ENCODE measurements at regions not wholly inside any gene's neighbourhood (a gene's known extent, or its start where the extent isn't known, plus 50 kb on each side); places are given as distances from the start of the nearest gene placed in this dataset.
"Not testable (repeated sequence)": the region's sequence is repeated elsewhere in the genome, so short reads cannot be mapped to it uniquely, and the experiment has no call there.

DNA sequence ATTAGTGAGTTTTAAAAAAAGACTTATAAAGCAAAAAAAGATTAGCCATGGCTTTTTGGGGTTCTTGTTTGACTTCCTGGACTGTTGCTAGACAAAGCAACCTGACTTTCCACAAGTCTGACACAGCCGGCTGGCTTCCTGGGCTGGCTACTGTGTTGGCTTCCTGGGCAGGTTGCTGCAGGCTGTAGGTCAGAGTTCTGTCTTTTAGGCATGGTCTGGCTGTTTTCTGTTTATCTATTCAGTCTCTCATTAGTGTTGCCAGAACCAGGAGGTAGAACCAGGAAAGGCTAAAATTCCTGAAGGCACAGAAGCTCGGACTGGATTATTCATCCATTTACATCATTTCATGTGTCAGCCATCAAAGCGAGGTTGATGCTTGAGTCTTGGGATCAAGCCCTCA lies 88.6 kb upstream of the SLC35F3 start:
- DNase-seq: no peak
- 80% methylated on average over 1 of the region's 3 CpGs for WGBS (ENCODE audit: insufficient coverage)
- Histone ChIP-seq H3K27ac (ENCODE audit: low read length) (no peak overlapping the region), H3K9me3 (replicated peaks; ENCODE audit: control insufficient read depth, low read depth, low read length) (no peaks in the 10 kb centered on the region), H3K27me3 (ENCODE audit: control insufficient read depth, insufficient read depth, low read length) (no peaks in the 10 kb centered on the region), H3K4me1 (ENCODE audit: control insufficient read depth, insufficient read depth, low read length) (no peaks in the 10 kb centered on the region), H3K36me3 (ENCODE audit: control insufficient read depth, insufficient read depth, low read length) (no peaks in the 10 kb centered on the region), H3K4me3 (ENCODE audit: low read length) (no peak overlapping the region)

- Histone ChIP-seq H3K4me3 (ENCODE audit: low read length) (no peak overlapping the region), H3K36me3 (ENCODE audit: control insufficient read depth, insufficient read depth, low read length) (no peaks in the 10 kb centered on the region), H3K27me3 (ENCODE audit: control insufficient read depth, insufficient read depth, low read length) (no peaks in the 10 kb centered on the region), H3K27ac (ENCODE audit: low read length) (no peak overlapping the region), H3K9me3 (replicated peaks; ENCODE audit: control insufficient read depth, low read depth, low read length) (no peaks in the 10 kb centered on the region), H3K4me1 (ENCODE audit: control insufficient read depth, insufficient read depth, low read length) (no peaks in the 10 kb centered on the region)
- no peak for DNase-seq
- 17% methylated on average over 1 of the region's 2 CpGs for WGBS (ENCODE audit: insufficient coverage)
These were observed 88.1 kb upstream of the SLC35F3 start for GRCh38 chr1:233816348-233816747.

GRCh38 chr1:233819042-233819441 lies 85.4 kb upstream of the SLC35F3 start:
- DNase-seq: no peak
- Histone ChIP-seq H3K4me3 (ENCODE audit: low read length) (no peak overlapping the region), H3K4me1 (ENCODE audit: control insufficient read depth, insufficient read depth, low read length) (no peaks in the 10 kb centered on the region), H3K9me3 (replicated peaks; ENCODE audit: control insufficient read depth, low read depth, low read length) (no peaks in the 10 kb centered on the region), H3K36me3 (ENCODE audit: control insufficient read depth, insufficient read depth, low read length) (no peaks in the 10 kb centered on the region), H3K27ac (ENCODE audit: low read length) (no peak overlapping the region), H3K27me3 (ENCODE audit: control insufficient read depth, insufficient read depth, low read length) (no peaks in the 10 kb centered on the region)
- WGBS (ENCODE audit: insufficient coverage): no CpG with 5 or more reads among the region's 1 CpG

DNA sequence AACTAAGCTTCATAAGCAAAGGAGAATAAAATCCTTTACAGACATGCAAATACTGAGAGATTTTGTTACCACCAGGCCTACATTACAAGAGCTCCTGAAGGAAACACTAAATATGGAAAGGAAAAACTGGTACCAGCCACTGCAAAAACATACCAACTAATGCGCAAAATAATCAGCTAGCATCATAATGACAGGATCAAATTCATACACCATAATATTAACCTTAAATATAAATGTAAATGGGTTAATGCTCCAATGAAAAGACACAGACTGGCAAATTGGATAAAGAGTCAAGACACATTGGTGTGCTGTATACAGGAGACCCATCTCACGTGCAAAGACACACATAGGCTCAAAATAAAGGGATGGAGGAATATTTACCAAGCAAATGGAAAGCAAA lies 80.3 kb upstream of the SLC35F3 start:
- not testable (repeated sequence) for H3K4me1 ChIP-seq (ENCODE audit: control insufficient read depth, insufficient read depth, low read length); H3K4me3 ChIP-seq (ENCODE audit: low read length); DNase-seq; H3K27ac ChIP-seq (ENCODE audit: low read length); H3K9me3 ChIP-seq (replicated peaks; ENCODE audit: control insufficient read depth, low read depth, low read length); H3K36me3 ChIP-seq (ENCODE audit: control insufficient read depth, insufficient read depth, low read length); H3K27me3 ChIP-seq (ENCODE audit: control insufficient read depth, insufficient read depth, low read length)
- WGBS (ENCODE audit: insufficient coverage): no CpG with 5 or more reads among the region's 2 CpGs

DNA sequence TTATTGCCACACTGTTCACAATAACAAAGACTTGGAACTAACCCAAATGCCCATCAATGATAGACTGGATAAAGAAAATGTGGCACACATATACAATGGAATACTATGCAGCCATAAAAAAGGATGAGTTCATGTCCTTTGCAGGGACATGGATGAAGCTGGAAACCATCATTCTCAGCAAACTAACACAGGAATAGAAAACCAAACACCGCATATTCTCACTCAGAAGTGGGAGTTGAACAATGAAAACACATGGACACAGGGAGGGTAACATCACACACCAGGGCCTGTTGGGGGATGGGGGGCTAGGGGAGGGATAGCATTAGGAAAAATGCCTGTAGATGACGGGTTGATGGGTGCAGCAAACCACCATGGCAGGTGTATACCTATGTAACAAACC lies 76.5 kb upstream of the SLC35F3 start:
- not testable (repeated sequence) for H3K4me3 ChIP-seq (ENCODE audit: low read length); H3K4me1 ChIP-seq (ENCODE audit: control insufficient read depth, insufficient read depth, low read length); DNase-seq; H3K9me3 ChIP-seq (replicated peaks; ENCODE audit: control insufficient read depth, low read depth, low read length); H3K27ac ChIP-seq (ENCODE audit: low read length); H3K36me3 ChIP-seq (ENCODE audit: control insufficient read depth, insufficient read depth, low read length); H3K27me3 ChIP-seq (ENCODE audit: control insufficient read depth, insufficient read depth, low read length)
- WGBS (ENCODE audit: insufficient coverage): no CpG with 5 or more reads among the region's 2 CpGs

- Histone ChIP-seq H3K27me3 (ENCODE audit: control insufficient read depth, insufficient read depth, low read length) (no peaks in the 10 kb centered on the region), H3K4me3 (ENCODE audit: low read length) (no peak overlapping the region), H3K27ac (ENCODE audit: low read length) (no peak overlapping the region), H3K36me3 (ENCODE audit: control insufficient read depth, insufficient read depth, low read length) (no peaks in the 10 kb centered on the region), H3K9me3 (replicated peaks; ENCODE audit: control insufficient read depth, low read depth, low read length) (no peaks in the 10 kb centered on the region), H3K4me1 (ENCODE audit: control insufficient read depth, insufficient read depth, low read length) (no peaks in the 10 kb centered on the region)
- DNase-seq: no peak
These were observed 76.0 kb upstream of the SLC35F3 start for GRCh38 chr1:233828480-233828879.

- no peaks in the 10 kb centered on the region for H3K9me3 ChIP-seq (replicated peaks; ENCODE audit: control insufficient read depth, low read depth, low read length)
- DNase-seq: no peak
- no peak overlapping the region for H3K27ac ChIP-seq (ENCODE audit: low read length)
- H3K36me3 ChIP-seq (ENCODE audit: control insufficient read depth, insufficient read depth, low read length): no peaks in the 10 kb centered on the region
- H3K4me1 ChIP-seq (ENCODE audit: control insufficient read depth, insufficient read depth, low read length): no peaks in the 10 kb centered on the region
- WGBS (ENCODE audit: insufficient coverage): no CpG with 5 or more reads among the region's 2 CpGs
- no peaks in the 10 kb centered on the region for H3K27me3 ChIP-seq (ENCODE audit: control insufficient read depth, insufficient read depth, low read length)
- H3K4me3 ChIP-seq (ENCODE audit: low read length): no peak overlapping the region
These were observed 69.9 kb upstream of the SLC35F3 start for GRCh38 chr1:233834609-233835008.

DNA sequence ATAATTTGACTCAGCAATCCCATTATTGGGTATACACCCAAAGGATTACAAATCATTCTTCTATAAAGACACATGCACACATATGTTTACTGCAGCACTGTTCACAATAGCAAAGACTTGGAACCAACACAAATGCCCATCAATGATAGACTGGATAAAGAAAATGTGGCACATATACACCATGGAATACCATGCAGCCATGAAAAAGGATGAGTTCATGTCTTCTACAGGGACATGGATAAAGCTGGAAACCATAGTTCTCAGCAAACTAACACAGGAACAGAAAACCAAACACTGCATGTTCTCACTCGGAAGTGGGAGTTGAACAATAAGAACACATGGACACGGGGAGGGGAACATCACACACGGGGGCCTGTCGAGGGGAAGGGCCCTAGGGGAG lies 66.3 kb upstream of the SLC35F3 start:
- H3K27ac ChIP-seq (ENCODE audit: low read length); H3K27me3 ChIP-seq (ENCODE audit: control insufficient read depth, insufficient read depth, low read length); H3K4me3 ChIP-seq (ENCODE audit: low read length); H3K4me1 ChIP-seq (ENCODE audit: control insufficient read depth, insufficient read depth, low read length); H3K36me3 ChIP-seq (ENCODE audit: control insufficient read depth, insufficient read depth, low read length); H3K9me3 ChIP-seq (replicated peaks; ENCODE audit: control insufficient read depth, low read depth, low read length); DNase-seq: not testable (repeated sequence)
- 100% methylated on average over 2 of the region's 4 CpGs for WGBS (ENCODE audit: insufficient coverage)

DNA sequence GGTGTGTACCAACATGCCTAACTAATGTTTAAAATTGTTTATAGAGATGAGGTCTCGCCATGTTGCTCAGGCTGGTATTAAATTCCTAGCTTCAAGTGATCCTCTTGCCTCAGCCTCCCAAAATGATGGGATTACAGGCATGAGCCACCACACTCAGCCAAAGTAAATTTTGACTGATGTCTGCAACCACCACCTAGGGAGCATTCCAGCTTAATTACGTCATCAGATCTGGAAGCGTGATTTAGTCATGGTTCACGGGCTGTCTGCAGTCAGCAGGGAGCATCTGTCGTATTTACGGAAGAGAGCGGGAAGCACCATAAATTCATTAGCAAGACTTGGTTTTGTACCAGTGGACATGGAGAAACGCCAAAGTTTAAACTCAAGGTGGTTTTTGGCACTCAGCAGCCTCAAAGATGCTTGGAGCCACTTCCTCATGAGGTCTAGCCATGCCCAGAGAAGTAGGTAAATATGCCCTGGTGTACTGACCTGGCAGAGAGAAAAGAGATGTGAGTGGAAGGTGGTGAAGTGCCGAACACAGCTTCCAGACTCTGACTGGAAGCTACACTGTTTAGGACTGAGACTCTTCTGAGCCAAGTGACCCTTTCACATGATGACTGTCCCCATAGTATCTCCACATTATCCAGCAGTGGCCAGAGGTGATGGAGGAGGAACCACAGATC lies 60.8 kb upstream of the SLC35F3 start:
- no peaks in the 10 kb centered on the region for H3K27me3 ChIP-seq (ENCODE audit: control insufficient read depth, insufficient read depth, low read length)
- DNase-seq: no peak
- H3K4me1 ChIP-seq (ENCODE audit: control insufficient read depth, insufficient read depth, low read length): no peaks in the 10 kb centered on the region
- 44% methylated on average over 8 of the region's 9 CpGs for WGBS (ENCODE audit: insufficient coverage)
- no peak overlapping the region for H3K4me3 ChIP-seq (ENCODE audit: low read length)
- no peaks in the 10 kb centered on the region for H3K9me3 ChIP-seq (replicated peaks; ENCODE audit: control insufficient read depth, low read depth, low read length)
- no peak overlapping the region for H3K27ac ChIP-seq (ENCODE audit: low read length)
- H3K36me3 ChIP-seq (ENCODE audit: control insufficient read depth, insufficient read depth, low read length): no peaks in the 10 kb centered on the region

DNA sequence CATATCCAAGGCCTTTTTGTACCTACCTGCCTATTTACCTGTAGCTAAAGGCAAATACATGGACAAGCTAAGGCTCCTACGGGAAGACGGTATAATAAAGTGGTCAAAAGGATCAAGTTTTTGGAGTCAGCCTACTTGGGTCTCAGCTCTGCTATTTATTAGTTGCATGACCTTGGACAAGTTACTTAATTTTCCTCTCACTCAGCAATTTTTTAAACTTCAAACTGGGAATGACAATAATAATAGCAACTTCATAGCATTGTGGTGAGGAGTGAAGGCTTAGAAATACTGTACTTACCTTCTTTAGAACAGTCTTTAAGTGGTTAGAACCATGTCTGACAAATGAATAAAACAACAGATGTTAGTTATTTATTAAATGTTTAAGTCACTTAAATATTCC lies 60.2 kb upstream of the SLC35F3 start:
- WGBS (ENCODE audit: insufficient coverage): no CpG with 5 or more reads among the region's 2 CpGs
- H3K27ac ChIP-seq (ENCODE audit: low read length): no peak overlapping the region
- no peaks in the 10 kb centered on the region for H3K9me3 ChIP-seq (replicated peaks; ENCODE audit: control insufficient read depth, low read depth, low read length)
- no peaks in the 10 kb centered on the region for H3K36me3 ChIP-seq (ENCODE audit: control insufficient read depth, insufficient read depth, low read length)
- no peaks in the 10 kb centered on the region for H3K4me1 ChIP-seq (ENCODE audit: control insufficient read depth, insufficient read depth, low read length)
- no peaks in the 10 kb centered on the region for H3K27me3 ChIP-seq (ENCODE audit: control insufficient read depth, insufficient read depth, low read length)
- no peak overlapping the region for H3K4me3 ChIP-seq (ENCODE audit: low read length)
- no peak for DNase-seq

DNA sequence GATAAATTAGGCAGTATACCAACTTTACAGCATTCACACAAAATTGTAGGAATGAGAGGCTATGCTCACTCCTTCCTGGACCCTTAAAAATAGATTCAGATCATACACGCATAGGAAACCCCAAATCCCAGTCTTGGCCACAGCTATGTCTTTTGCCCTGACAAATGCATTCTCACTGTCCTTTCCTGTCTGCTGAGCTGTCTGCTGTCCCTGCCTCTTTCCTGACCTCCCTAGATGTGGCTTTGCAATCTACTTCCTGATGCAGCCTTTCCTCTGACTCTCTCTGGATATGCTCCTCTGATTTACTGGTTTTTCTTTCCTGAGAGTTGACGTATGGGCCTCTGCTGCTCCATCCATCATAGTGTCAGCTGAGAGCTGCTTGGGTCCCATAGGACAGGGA lies 59.8 kb upstream of the SLC35F3 start:
- Histone ChIP-seq H3K27me3 (ENCODE audit: control insufficient read depth, insufficient read depth, low read length) (no peaks in the 10 kb centered on the region), H3K4me1 (ENCODE audit: control insufficient read depth, insufficient read depth, low read length) (no peaks in the 10 kb centered on the region), H3K4me3 (ENCODE audit: low read length) (no peak overlapping the region), H3K36me3 (ENCODE audit: control insufficient read depth, insufficient read depth, low read length) (no peaks in the 10 kb centered on the region), H3K27ac (ENCODE audit: low read length) (no peak overlapping the region), H3K9me3 (replicated peaks; ENCODE audit: control insufficient read depth, low read depth, low read length) (no peaks in the 10 kb centered on the region)
- no peak for DNase-seq
- 36% methylated on average over 1 of the region's 2 CpGs for WGBS (ENCODE audit: insufficient coverage)
